Cerebellar nuclear complex (tissue), 1 donor: ENCODE measurements at regions not wholly inside any gene's neighbourhood (a gene's known extent, or its start where the extent isn't known, plus 50 kb on each side); places are given as distances from the start of the nearest gene placed in this dataset.

Source experiments
- DNase-seq, 2 experiments: peaks; one replicate each; lab custom pipeline; 2025; lab: John Stamatoyannopoulos, UW

GRCh38 chr13:44274771-44275205 lies 98.8 kb upstream of the SERP2 start:
- DNase-seq: no peak

- DNase-seq: no peak
Measured at GRCh38 chr13:44275381-44275780, 98.2 kb upstream of the SERP2 start.

- DNase-seq: no peak
Measured at GRCh38 chr13:44276061-44276460, 97.6 kb upstream of the SERP2 start.

- DNase-seq: no peak
Measured at GRCh38 chr13:44277459-44277858, 96.2 kb upstream of the SERP2 start.

DNA sequence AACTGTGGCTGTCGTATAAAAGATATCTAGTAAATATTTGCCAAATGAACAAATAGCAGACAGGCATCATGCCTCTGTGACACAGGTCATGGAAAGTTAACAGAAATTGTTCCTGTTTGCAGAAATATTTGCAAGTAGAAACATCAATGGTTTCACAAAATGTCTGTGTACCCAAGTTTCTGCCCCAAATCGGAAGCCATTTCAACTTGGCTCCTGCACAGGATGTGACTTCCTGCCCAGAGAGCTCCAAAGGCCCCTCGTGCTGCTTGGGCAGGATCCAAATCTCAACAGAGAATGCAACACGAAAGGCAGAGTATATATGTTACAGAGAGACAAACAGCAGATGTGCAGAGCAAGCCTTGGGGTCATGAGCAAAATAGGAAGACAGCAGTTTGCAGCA lies 95.5 kb upstream of the SERP2 start:
- no peak for DNase-seq

GRCh38 chr13:44280456-44280855 lies 93.2 kb upstream of the SERP2 start:
- DNase-seq: no peak

- DNase-seq: no peak
Measured at GRCh38 chr13:44281252-44282000, 92.2 kb upstream of the SERP2 start.

DNA sequence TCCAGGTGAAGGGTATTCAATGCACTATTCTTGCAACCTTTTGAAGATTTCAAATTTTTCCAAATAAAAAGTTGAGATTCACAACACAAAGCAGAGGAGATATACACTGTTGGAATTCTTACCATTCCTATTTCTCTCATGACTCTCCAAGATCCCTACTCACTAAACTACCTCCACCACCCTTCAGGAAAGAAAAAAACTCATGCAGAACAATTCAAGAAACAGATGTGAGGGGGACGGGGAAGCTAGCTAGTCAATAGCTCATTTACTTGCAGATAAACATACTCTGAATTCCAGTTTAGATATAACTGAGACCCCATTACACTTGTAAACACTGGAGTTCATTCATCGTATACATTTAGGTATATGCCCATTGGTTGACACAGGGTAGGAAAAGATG lies 90.0 kb upstream of the SERP2 start:
- no peak for DNase-seq

GRCh38 chr13:44287958-44288357 lies 85.7 kb upstream of the SERP2 start:
- DNase-seq: no peak

DNA sequence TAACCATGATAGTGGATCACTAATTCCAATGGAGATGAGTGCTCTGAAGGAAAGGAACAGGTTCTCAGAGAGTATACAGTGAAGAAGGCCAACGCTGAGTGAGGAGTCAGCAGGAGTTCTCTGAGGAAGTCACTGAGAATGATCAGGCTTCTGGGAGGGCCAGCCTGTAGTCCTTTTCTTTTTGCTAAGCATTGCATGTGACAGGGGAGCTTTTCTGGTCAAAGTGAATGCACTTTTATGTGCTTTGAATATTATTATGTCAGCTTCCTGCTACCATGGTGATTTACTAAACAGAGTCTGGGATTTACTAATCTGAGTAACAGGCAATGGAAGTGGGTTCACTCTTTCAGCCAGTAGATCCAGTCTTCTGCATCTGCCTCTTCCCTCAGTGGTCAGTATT lies 81.1 kb upstream of the SERP2 start:
- no peak for DNase-seq

- no peak for DNase-seq
Measured at GRCh38 chr13:44293374-44293773, 80.2 kb upstream of the SERP2 start.

GRCh38 chr13:44293908-44294735 lies 79.5 kb upstream of the SERP2 start:
- DNase-seq: no peak

- DNase-seq: no peak
Measured at GRCh38 chr13:44294876-44295275, 78.7 kb upstream of the SERP2 start.

DNA sequence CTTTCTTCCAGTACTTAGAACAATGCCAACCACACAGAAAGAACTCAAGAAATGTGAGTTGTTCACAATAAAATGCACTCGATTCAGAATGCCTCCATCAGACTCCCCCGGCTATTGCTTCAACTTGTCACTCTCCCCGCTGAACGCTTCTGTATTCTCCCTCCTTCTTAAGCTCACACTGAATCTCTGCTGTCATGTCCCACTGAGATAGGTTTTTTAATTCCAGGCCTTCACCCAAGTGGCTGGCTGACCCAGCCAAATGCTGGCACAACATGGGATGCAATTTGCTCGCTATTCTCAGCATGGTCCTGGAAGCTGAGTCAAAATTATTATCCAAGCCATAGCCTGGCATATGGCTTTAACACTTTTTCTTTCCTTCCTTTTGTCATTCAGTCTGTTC lies 76.8 kb upstream of the SERP2 start:
- DNase-seq: peak; percentile 53 to 77

GRCh38 chr13:44298314-44298713 lies 75.3 kb upstream of the SERP2 start:
- no peak for DNase-seq

DNA sequence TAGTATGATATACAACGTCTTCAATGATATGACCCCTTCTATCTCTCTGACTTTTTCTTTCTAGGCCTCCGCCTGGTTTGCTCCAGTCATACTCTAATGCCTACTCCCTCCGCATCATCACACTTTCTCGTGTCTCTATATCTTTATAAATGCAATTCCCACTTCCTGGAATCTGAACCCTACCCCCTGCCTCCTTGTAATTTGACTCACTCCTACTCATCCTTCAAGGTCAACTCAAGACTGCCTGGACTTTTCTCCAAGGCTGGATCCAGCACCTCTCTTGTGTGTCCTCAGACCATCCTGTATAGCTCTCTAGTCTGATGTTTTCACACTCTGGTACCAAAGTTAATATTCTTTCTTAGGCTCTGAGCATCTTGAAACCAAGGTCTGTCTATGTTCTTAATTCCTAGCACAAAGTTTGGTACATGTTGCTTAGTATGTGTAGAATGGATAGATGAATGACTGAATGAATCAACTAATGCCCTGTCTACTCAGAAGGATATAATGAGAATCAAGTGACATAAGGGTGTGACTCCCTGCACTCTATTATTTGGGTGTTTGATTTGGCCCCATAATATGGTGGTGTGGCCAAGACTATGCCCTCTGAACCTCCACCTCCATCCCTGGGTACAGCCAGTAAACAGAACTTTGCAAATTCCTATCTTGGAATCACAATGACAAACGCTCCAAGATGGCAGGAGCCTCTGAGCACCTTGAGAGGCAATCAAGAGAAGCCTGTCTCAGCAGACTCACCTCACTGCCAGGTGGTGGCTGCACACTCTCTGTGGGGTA lies 74.3 kb upstream of the SERP2 start:
- DNase-seq: no peak

GRCh38 chr13:44300895-44301638 lies 72.6 kb upstream of the SERP2 start:
- DNase-seq: peak; percentile 25 to 81

GRCh38 chr13:44301639-44302015 lies 72.0 kb upstream of the SERP2 start:
- DNase-seq: no peak

- DNase-seq: no peak
Measured at GRCh38 chr13:44302233-44302632, 71.4 kb upstream of the SERP2 start.

DNA sequence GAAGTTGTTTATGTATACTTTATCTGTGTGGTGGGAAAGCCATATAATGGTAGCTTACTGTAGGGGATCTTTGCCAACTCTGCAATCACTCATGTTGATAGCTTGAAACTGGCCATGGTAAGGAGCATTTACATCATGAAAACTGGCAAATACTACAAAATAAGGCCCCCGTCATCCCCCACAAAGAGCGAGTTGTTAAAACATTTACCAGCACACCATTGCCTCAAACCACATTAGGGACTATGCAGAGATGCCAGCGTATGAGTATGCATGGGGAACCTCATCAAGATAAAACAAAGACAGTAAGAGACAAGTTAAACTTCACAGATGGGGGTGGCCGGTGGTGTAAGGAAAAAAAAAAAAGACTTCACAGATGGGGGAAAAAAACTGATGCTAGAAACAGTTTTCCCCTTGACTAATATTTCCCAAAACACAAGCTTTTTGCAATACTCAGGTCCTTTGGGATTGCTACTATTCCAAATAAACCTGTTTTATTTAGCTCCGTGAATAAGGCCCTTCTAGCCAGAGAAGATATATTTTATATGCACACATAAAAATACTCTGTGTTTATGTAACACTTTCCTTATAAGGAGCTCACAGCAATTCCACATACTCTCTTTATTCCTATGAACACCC lies 70.6 kb upstream of the SERP2 start:
- DNase-seq: no peak

GRCh38 chr13:44303681-44304432 lies 69.8 kb upstream of the SERP2 start:
- no peak for DNase-seq
